Gastroesophageal sphincter (tissue), 4 donors: ENCODE measurements at regions not wholly inside any gene's neighbourhood (a gene's known extent, or its start where the extent isn't known, plus 50 kb on each side); places are given as distances from the start of the nearest gene placed in this dataset.
A peak's percentile ranks its signal among the peaks of the same experiment; 100 is the strongest.

Source experiments
- ATAC-seq: fragments of 150-250 bp; one replicate; pipeline ENCODE4 v1.9.1; 2016; ENCODE audit warnings: mild to moderate bottlenecking, moderate library complexity
- H3K27ac ChIP-seq, 4 donors: fragments of 200-600 bp; sonication (generic) in 3 of 4; 1 replicate in 3 of 4; 2 replicates in 1 of 4; pipeline ENCODE4 v1.5.1; 2016 to 2019
- H3K27me3 ChIP-seq: fragments of 200-600 bp; sonication (generic); one replicate; pipeline ENCODE4 v1.5.1; 2019
- H3K36me3 ChIP-seq, 2 donors: fragments of 200-600 bp; sonication (generic); one replicate each; pipeline ENCODE4 v1.5.1; 2019; ENCODE audit warnings: control low read depth in 1 of 2
- H3K4me1 ChIP-seq, 3 donors: fragments of 200-600 bp; sonication (generic); 1 replicate in 2 of 3; 2 replicates in 1 of 3; pipeline ENCODE4 v1.5.1; 2016 to 2019; ENCODE audit warnings: control low read depth in 2 of 3
- H3K4me3 ChIP-seq, 2 donors: fragments of 200-600 bp; sonication (generic); one replicate each; pipeline ENCODE4 v1.5.1; 2019; ENCODE audit warnings: mild to moderate bottlenecking in 1 of 2, moderate library complexity in 1 of 2
- H3K9me3 ChIP-seq, 3 donors: fragments of 200-600 bp; sonication (generic); one replicate each; pipeline ENCODE4 v1.5.1; 2017 to 2019; ENCODE audit warnings: control low read depth in 2 of 3
- EP300 ChIP-seq: sonication (generic); formaldehyde crosslinking; IDR thresholded peaks from one replicate; pipeline ENCODE4 v1.6.1; 2017; ENCODE audit warnings: antibody characterized with exemption, mild to moderate bottlenecking
- POLR2A ChIP-seq, 2 donors: fragments of 450-650 bp; IDR thresholded peaks; one replicate each; pipeline ENCODE4 v1.6.1; 2017; ENCODE audit warnings: antibody characterized with exemption in 2 of 2, mild to moderate bottlenecking in 2 of 2, moderate library complexity in 1 of 2
- POLR2AphosphoS5 ChIP-seq: sonication (generic); formaldehyde crosslinking; IDR thresholded peaks from one replicate; pipeline ENCODE4 v1.6.1; 2017; ENCODE audit warnings: antibody characterized with exemption
- WGBS, 2 donors: methylation state at CpG; one replicate each; pipeline ENCODE4 v1.1.5; 2018; ENCODE audit warnings: low coverage in 1 of 2; 5-methylcytosine and 5-hydroxymethylcytosine counted together
- TF ChIP-seq, protein P1 (sequence below), 4 experiments: fragments of 200-600 bp in 2 of 4; fragments of 450-650 bp in 2 of 4; sonication (generic) in 1 of 4; IDR thresholded peaks; one replicate each; pipeline ENCODE4 v1.5.1; 2017 to 2019; ENCODE audit warnings: antibody characterized with exemption in 4 of 4, mild to moderate bottlenecking in 2 of 4, moderate library complexity in 2 of 4

DNA sequence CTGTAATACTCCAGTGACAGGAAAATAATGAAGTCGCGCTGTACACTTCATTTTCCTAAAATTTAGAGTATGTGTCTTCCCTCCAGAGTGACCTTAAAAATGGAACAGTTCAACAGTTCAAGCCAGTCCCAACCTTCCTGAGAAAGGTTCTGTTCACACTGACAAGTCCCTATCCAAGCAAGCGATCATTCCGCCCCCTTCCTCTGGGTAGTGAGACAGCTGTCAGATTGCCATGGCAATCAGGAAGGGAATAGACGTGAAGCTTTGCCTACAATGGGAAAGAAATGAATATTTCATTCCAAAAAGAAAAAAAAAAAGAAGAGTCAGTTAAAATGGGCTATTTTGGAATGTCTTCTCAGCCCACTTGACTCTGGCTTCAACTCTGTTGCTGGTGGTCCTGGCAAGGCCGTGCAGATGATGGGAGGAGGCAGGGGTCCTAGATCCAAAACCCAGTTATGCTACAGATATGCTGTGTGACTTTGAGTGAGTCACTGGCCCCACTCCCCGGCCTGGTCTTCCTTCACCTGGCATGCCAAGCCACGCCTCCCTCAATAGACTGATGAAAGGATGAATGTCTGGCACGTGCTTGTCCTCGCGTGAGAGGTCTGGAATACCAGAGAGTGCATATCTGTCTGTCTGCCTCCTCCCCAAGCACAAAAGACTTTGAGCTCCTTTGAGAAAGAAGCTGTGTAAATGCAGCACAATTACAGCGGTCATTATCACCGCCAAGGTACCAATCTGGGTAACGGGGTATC is 165.8 kb upstream of the WWC1 start:
- H3K36me3 ChIP-seq, result no peaks in the 10 kb centered on the region
- no peak for TF ChIP-seq POLR2AphosphoS5
- 79 to 86% methylated on average over 4 to 9 of the region's 14 CpGs for WGBS, 2 donors
- H3K27ac ChIP-seq, result no peak overlapping the region
- no peak overlapping the region for H3K4me3 ChIP-seq
- H3K9me3 ChIP-seq, result no peaks in the 10 kb centered on the region
- H3K27me3 ChIP-seq, result no peaks in the 10 kb centered on the region
- no peak for ATAC-seq
- no peaks in the 10 kb centered on the region for H3K4me1 ChIP-seq

DNA sequence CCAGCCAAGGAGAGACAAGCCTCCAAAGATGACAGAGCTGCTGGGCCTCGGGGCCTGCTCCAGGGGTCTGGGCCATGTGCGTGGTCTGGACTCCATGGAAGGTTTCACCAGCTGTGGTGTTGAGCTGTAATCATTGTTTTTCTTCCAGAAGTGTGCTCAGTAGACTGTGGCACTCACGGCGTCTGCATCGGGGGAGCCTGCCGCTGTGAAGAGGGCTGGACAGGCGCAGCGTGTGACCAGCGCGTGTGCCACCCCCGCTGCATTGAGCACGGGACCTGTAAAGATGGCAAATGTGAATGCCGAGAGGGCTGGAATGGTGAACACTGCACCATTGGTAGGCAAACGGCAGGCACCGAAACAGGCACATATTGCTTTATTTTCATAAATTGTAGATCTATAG is 164.8 kb upstream of the WWC1 start:
- no peaks in the 10 kb centered on the region for H3K27me3 ChIP-seq
- ATAC-seq, result no peak
- WGBS, 2 donors, result 100% methylated on average over 3 of the region's 15 CpGs; no CpG with 5 or more reads in 1 of the 2 donors

DNA sequence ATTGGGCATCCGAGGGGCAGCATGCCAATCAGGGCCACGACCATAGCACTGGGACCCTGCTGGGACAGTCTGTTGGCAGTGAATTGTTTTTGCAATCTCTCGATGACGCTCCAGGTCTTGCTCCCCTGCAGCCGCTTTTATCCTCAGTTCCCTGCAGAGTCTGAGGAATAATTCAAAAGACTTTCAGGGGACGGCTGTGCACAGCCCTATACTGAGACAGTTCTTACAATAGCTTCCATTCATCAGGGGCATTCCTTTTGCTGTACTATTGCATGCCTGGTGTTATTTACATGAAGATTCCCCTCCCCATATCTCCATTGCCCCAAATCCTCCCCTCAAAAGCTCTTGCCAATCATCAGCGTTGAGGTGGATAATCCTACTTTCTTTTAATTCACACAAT is 163.3 kb upstream of the WWC1 start:
- no peak for TF ChIP-seq POLR2AphosphoS5
- no peak for TF ChIP-seq POLR2A (IDR thresholded peaks at IDR 0.05)
- TF ChIP-seq, protein P1, sequence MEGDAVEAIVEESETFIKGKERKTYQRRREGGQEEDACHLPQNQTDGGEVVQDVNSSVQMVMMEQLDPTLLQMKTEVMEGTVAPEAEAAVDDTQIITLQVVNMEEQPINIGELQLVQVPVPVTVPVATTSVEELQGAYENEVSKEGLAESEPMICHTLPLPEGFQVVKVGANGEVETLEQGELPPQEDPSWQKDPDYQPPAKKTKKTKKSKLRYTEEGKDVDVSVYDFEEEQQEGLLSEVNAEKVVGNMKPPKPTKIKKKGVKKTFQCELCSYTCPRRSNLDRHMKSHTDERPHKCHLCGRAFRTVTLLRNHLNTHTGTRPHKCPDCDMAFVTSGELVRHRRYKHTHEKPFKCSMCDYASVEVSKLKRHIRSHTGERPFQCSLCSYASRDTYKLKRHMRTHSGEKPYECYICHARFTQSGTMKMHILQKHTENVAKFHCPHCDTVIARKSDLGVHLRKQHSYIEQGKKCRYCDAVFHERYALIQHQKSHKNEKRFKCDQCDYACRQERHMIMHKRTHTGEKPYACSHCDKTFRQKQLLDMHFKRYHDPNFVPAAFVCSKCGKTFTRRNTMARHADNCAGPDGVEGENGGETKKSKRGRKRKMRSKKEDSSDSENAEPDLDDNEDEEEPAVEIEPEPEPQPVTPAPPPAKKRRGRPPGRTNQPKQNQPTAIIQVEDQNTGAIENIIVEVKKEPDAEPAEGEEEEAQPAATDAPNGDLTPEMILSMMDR (IDR thresholded peaks at IDR 0.05), result no peak
- Histone ChIP-seq H3K27ac (no peak overlapping the region), H3K4me3 (no peak overlapping the region), H3K9me3 (no peaks in the 10 kb centered on the region), H3K36me3 (no peaks in the 10 kb centered on the region), H3K4me1 (no peaks in the 10 kb centered on the region), H3K27me3 (no peaks in the 10 kb centered on the region)
- WGBS, 2 donors, result 61 to 69% methylated on average over 5 to 6 of the region's 7 CpGs
- ATAC-seq, result no peak

More for the DNA sequence above, 164.8 kb upstream of the WWC1 start:
- Histone ChIP-seq H3K4me1 (no peaks in the 10 kb centered on the region), H3K9me3 (no peaks in the 10 kb centered on the region), H3K36me3 (no peaks in the 10 kb centered on the region), H3K27ac (no peak overlapping the region), H3K4me3 (no peak overlapping the region)
- TF ChIP-seq EP300 (no peak), POLR2AphosphoS5 (no peak), POLR2A (IDR thresholded peaks at IDR 0.05) (no peak)
- TF ChIP-seq, protein P1 (IDR thresholded peaks at IDR 0.05), result no peak

DNA sequence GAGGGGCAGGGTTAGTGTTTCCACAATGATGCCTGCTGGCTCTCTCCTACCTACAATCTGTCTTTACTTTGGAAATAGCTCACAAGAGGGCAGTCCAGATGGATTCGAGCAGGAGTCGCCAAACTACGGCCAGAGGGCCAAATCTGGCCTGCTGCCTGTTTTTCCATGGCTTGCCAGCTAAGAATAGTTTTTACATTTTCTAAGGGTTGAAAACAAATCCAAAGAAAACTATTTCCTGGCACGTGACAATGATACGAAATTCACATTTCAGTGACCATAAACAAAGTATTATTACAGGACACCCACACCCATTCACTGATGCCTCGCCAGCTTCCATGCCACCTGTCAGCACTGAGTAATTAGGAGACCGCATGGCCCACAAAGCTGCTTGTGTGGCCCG is 162.9 kb upstream of the WWC1 start:
- Histone ChIP-seq H3K9me3 (no peaks in the 10 kb centered on the region), H3K4me1 (no peaks in the 10 kb centered on the region), H3K27ac (no peak overlapping the region), H3K4me3 (no peak overlapping the region), H3K27me3 (no peaks in the 10 kb centered on the region), H3K36me3 (no peaks in the 10 kb centered on the region)
- ATAC-seq, result peak; percentile 39
- 23% methylated on average over 8 of the region's 8 CpGs; no CpG with 5 or more reads in 1 of the 2 donors for WGBS, 2 donors
- TF ChIP-seq EP300, result no peak
- TF ChIP-seq, protein P1 (IDR thresholded peaks at IDR 0.05), result no peak
- no peak for TF ChIP-seq POLR2A (IDR thresholded peaks at IDR 0.05)
- peak; percentile 52 for TF ChIP-seq POLR2AphosphoS5

DNA sequence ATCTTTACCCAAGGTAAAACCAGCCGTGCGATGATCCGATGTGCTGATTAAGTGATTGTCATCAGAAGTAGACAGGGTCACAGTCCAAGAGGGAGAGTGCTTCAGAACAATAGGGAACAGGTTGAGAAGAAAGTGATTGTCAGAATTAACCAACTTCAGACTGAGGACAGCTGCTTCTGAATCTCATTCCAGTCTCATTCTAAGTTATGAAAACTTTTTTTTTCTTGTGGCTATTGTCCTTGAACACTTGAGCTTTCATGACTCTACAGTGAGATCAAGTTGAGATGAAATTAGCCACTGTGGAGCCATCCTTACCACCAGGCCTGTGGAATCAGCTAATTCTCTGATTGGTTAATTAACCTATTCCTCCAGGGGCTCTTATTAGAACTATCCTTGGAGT is 159.9 kb upstream of the WWC1 start:
- no peak overlapping the region for H3K27ac ChIP-seq
- H3K4me3 ChIP-seq, result no peak overlapping the region
- ATAC-seq, result no peak
- no peaks in the 10 kb centered on the region for H3K9me3 ChIP-seq
- H3K27me3 ChIP-seq, result no peaks in the 10 kb centered on the region
- 95 to 100% methylated on average over 3 of the region's 3 CpGs for WGBS, 2 donors
- no peaks in the 10 kb centered on the region for H3K4me1 ChIP-seq
- H3K36me3 ChIP-seq, result no peaks in the 10 kb centered on the region
- TF ChIP-seq, protein P1 (IDR thresholded peaks at IDR 0.05), result no peak
- TF ChIP-seq EP300 (no peak), POLR2AphosphoS5 (no peak), POLR2A (IDR thresholded peaks at IDR 0.05) (no peak)
